A549 (cell line): ENCODE measurements at regions not wholly inside any gene's neighbourhood (a gene's known extent, or its start where the extent isn't known, plus 50 kb on each side); places are given as distances from the start of the nearest gene placed in this dataset.

ENCODE experiments used
- EP300 ChIP-seq, 2 experiments: fragments of >200 bp; sonication (Bioruptor Twin); formaldehyde crosslinking; IDR thresholded peaks; 2 replicates in 1 of 2; 3 replicates in 1 of 2; pipeline ENCODE4 v1.6.1; 2016 to 2017
- HDAC2 ChIP-seq: fragments of 200-600 bp; sonication (generic); IDR thresholded peaks from 2 replicates; pipeline ENCODE4 v1.6.1; 2016
- JUN ChIP-seq, 2 experiments: fragments of >200 bp; sonication (Bioruptor Twin); formaldehyde crosslinking; IDR thresholded peaks; 2 replicates in 1 of 2; 3 replicates in 1 of 2; pipeline ENCODE4 v1.6.1; 2016 to 2017
- JUNB ChIP-seq: fragments of >200 bp; sonication (Bioruptor Twin); formaldehyde crosslinking; IDR thresholded peaks from 2 replicates; pipeline ENCODE4 v1.6.1; 2016
- NPAS2 ChIP-seq: fragments of 250-450 bp; sonication (Bioruptor Pico); IDR thresholded peaks from 2 replicates; pipeline ENCODE4 v1.8.0; 2022; ENCODE audit warnings: mild to moderate bottlenecking, moderate library complexity, borderline replicate concordance
- PBX3 ChIP-seq: IDR thresholded peaks from 2 replicates; pipeline ENCODE4 v1.6.1; 2012
- POLR2A ChIP-seq: IDR thresholded peaks from 2 replicates; pipeline ENCODE4 v1.6.1; 2012; ENCODE audit warnings: mild to moderate bottlenecking, low read length
- RAD21 ChIP-seq, 2 experiments: fragments of >200 bp in 1 of 2; sonication (Bioruptor Twin) in 1 of 2; formaldehyde crosslinking in 1 of 2; IDR thresholded peaks in 1 of 2; conservative IDR thresholded peaks in 1 of 2; 2 replicates in 1 of 2; 3 replicates in 1 of 2; pipeline ENCODE4 v1.6.1; 2012 to 2018; ENCODE audit warnings: inconsistent platforms in 1 of 2
- USF2 ChIP-seq: fragments of 450-650 bp; IDR thresholded peaks from 2 replicates; pipeline ENCODE4 v1.6.1; 2014; ENCODE audit warnings: antibody characterized with exemption
- TF ChIP-seq, protein P1 (sequence below): fragments of >200 bp; sonication (Bioruptor Twin); formaldehyde crosslinking; IDR thresholded peaks from 3 replicates; pipeline ENCODE4 v1.5.1; 2016
- TF ChIP-seq, protein P2 (sequence below): fragments of 200-600 bp; sonication (generic); IDR thresholded peaks from 2 replicates; pipeline ENCODE4 v1.6.1; 2016; ENCODE audit warnings: antibody characterized with exemption, mild to moderate bottlenecking, moderate library complexity

DNA sequence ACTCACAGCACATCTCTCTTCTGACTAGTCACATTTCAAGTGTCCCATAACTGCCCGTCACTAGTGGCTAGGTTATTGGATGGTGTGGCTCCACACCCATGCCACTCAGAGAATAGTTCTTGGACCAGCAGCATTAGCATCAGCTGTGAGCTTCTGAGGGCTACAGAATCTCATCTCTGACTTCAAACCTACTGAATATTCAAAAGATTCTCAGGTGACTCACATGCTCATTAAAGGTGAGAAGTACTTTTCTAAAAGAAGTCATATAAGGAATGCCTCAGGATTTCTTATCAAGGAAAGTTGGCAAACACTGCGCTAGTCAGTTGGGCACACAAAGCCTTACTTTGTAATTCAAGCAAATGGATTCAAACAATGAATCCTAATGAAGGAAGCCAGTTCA is 305.0 kb upstream of the CDH12 start:
- TF ChIP-seq, protein P1, sequence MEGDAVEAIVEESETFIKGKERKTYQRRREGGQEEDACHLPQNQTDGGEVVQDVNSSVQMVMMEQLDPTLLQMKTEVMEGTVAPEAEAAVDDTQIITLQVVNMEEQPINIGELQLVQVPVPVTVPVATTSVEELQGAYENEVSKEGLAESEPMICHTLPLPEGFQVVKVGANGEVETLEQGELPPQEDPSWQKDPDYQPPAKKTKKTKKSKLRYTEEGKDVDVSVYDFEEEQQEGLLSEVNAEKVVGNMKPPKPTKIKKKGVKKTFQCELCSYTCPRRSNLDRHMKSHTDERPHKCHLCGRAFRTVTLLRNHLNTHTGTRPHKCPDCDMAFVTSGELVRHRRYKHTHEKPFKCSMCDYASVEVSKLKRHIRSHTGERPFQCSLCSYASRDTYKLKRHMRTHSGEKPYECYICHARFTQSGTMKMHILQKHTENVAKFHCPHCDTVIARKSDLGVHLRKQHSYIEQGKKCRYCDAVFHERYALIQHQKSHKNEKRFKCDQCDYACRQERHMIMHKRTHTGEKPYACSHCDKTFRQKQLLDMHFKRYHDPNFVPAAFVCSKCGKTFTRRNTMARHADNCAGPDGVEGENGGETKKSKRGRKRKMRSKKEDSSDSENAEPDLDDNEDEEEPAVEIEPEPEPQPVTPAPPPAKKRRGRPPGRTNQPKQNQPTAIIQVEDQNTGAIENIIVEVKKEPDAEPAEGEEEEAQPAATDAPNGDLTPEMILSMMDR = no peak
- no peak for TF ChIP-seq USF2
- TF ChIP-seq, protein P2, sequence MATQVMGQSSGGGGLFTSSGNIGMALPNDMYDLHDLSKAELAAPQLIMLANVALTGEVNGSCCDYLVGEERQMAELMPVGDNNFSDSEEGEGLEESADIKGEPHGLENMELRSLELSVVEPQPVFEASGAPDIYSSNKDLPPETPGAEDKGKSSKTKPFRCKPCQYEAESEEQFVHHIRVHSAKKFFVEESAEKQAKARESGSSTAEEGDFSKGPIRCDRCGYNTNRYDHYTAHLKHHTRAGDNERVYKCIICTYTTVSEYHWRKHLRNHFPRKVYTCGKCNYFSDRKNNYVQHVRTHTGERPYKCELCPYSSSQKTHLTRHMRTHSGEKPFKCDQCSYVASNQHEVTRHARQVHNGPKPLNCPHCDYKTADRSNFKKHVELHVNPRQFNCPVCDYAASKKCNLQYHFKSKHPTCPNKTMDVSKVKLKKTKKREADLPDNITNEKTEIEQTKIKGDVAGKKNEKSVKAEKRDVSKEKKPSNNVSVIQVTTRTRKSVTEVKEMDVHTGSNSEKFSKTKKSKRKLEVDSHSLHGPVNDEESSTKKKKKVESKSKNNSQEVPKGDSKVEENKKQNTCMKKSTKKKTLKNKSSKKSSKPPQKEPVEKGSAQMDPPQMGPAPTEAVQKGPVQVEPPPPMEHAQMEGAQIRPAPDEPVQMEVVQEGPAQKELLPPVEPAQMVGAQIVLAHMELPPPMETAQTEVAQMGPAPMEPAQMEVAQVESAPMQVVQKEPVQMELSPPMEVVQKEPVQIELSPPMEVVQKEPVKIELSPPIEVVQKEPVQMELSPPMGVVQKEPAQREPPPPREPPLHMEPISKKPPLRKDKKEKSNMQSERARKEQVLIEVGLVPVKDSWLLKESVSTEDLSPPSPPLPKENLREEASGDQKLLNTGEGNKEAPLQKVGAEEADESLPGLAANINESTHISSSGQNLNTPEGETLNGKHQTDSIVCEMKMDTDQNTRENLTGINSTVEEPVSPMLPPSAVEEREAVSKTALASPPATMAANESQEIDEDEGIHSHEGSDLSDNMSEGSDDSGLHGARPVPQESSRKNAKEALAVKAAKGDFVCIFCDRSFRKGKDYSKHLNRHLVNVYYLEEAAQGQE = no peak
- TF ChIP-seq JUN (IDR thresholded peaks at IDR 0.05) = no peak
- no peak for TF ChIP-seq EP300 (IDR thresholded peaks at IDR 0.05)
- TF ChIP-seq PBX3 = no peak
- TF ChIP-seq POLR2A = no peak
- no peak for TF ChIP-seq HDAC2
- no peak for TF ChIP-seq RAD21 (conservative IDR thresholded peaks at IDR 0.05 in 1 of 2, IDR thresholded peaks at IDR 0.05 in 1 of 2)
- no peak for TF ChIP-seq JUNB
- TF ChIP-seq NPAS2 = no peak
